ENCODE measurements at regions not wholly inside any gene's neighbourhood (a gene's known extent, or its start where the extent isn't known, plus 50 kb on each side); places are given as distances from the start of the nearest gene placed in this dataset.
A peak's percentile ranks its signal among the peaks of the same experiment; 100 is the strongest.

GRCh38 chr5:135243556-135244285 lies 155.3 kb downstream of the MACROH2A1 start (continued):
- TF ChIP-seq BCL3 (CRISPR knock-in tag; IDR thresholded peaks at IDR 0.05): 0 out of 2 replicates have a peak, but pooled peaks have one; percentile 45
- no peak for TF ChIP-seq ZNF703 (CRISPR knock-in tag; IDR thresholded peaks at IDR 0.05; ENCODE audit: borderline replicate concordance)
- TF ChIP-seq PAX8 (CRISPR knock-in tag; IDR thresholded peaks at IDR 0.05; ENCODE audit: borderline replicate concordance): no peak
- no peak for TF ChIP-seq AHR (CRISPR knock-in tag; IDR thresholded peaks at IDR 0.05)
- TF ChIP-seq ZNF44 (CRISPR knock-in tag; IDR thresholded peaks at IDR 0.05): no peak
- no peak for TF ChIP-seq MZF1 (CRISPR knock-in tag; IDR thresholded peaks at IDR 0.05; ENCODE audit: borderline replicate concordance)
- TF ChIP-seq ARID5B (CRISPR knock-in tag; IDR thresholded peaks at IDR 0.05): peak; percentile 65; the same call in 1 of the 2 replicates
- TF ChIP-seq SAFB2 (CRISPR knock-in tag; IDR thresholded peaks at IDR 0.05; ENCODE audit: borderline replicate concordance, low read depth): no peak
- peak; percentile 28; the same call in 1 of the 2 replicates for TF ChIP-seq FOSL2 (CRISPR knock-in tag; IDR thresholded peaks at IDR 0.05)
- no peak for TF ChIP-seq NFAT5 (CRISPR knock-in tag; IDR thresholded peaks at IDR 0.05)
- TF ChIP-seq ATF4 (CRISPR knock-in tag; IDR thresholded peaks at IDR 0.05): 0 out of 4 replicates have a peak, but pooled peaks of 1 of the 2 experiments have one; percentile 10
- no peak for TF ChIP-seq TIGD3 (CRISPR knock-in tag; IDR thresholded peaks at IDR 0.05; ENCODE audit: borderline replicate concordance)
- TF ChIP-seq DNMT3B (CRISPR knock-in tag; conservative IDR thresholded peaks at IDR 0.05): no peak
- no peak for TF ChIP-seq MXD3 (CRISPR knock-in tag; IDR thresholded peaks at IDR 0.05)
- no peak for TF ChIP-seq RFXANK (CRISPR knock-in tag; IDR thresholded peaks at IDR 0.05)

Measured in HepG2 (cell line).